Central memory CD4-positive, alpha-beta T cell (primary cell): ENCODE measurements at regions not wholly inside any gene's neighbourhood (a gene's known extent, or its start where the extent isn't known, plus 50 kb on each side); places are given as distances from the start of the nearest gene placed in this dataset.

Experiments
- DNase-seq: peaks from one replicate; pipeline ENCODE4 v3.0.0; 2022

DNA sequence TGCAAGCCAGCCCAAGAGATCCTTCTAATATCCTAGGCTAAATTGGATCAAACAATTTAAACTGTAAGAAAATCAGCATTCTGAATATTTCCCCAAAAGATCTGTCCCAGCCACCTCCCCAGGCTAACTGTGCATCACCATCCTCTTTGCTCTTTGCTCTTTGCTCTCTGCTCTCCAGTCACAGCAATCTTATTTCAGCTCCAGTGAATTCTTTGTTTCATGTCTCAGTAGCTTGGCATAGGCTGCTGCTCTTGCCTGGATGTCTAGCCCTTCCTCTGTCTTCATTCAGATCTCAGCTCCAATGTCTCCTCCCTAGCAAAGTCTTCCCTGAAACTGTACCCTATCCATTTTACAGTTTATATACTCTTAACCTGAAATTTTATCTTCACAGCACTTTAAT is 399.8 kb upstream of the USP15 start:
- DNase-seq: no peak

DNA sequence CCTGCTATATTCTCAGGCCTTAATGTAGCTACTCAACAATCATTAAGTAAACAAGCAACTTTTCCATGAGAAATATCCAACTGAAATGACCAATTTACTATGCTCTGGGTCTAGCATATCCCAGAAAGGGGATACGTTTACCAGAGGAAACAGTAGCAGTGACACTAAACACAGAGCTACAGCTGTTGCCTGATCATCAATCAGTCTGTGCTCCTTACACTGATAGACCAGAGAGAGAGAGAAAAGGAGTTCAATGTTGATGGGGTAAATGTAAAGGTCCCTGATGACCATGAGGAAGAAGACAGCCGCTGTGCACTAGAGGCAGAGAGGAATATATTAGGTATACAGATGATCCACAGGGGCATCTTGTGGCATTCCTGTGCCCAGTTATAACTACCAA is 397.2 kb upstream of the USP15 start:
- DNase-seq: no peak

DNA sequence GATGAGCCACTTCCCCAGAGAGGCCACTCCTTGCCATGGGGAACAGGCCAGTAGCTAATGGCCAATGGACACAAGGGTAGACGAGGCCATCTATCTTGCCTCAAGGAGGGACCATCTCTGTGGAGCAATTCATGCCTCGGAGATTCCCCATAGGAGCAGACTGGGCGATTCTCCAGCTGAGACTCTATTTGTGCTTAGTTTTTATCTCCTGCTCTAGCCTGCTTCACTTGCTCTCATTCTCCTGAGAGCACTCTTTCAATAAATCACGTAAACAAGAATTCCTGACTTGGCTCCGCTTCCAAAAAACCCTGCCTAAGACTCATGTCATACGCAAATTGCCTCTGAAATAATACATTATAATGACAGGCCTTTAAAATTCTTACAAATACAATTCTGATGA is 396.4 kb upstream of the USP15 start:
- no peak for DNase-seq

DNA sequence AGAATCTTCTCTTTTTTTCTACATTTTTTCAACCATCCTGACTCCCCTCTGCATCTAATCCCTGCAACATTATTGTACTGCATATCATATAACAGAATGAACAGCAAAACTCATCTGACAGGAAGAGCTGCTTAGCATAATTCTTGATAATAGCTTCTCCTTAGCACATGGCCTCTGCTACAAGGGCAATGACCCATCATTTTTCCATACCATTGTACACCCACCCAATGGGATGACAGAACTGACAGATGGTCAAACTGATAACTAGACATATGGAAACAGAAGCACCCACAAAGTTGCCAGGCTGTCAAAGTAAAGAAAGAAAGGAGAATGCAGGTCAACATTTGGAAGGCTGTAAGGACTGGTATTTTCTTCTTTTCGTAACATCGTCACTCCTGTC is 390.4 kb upstream of the USP15 start:
- DNase-seq: no peak

DNA sequence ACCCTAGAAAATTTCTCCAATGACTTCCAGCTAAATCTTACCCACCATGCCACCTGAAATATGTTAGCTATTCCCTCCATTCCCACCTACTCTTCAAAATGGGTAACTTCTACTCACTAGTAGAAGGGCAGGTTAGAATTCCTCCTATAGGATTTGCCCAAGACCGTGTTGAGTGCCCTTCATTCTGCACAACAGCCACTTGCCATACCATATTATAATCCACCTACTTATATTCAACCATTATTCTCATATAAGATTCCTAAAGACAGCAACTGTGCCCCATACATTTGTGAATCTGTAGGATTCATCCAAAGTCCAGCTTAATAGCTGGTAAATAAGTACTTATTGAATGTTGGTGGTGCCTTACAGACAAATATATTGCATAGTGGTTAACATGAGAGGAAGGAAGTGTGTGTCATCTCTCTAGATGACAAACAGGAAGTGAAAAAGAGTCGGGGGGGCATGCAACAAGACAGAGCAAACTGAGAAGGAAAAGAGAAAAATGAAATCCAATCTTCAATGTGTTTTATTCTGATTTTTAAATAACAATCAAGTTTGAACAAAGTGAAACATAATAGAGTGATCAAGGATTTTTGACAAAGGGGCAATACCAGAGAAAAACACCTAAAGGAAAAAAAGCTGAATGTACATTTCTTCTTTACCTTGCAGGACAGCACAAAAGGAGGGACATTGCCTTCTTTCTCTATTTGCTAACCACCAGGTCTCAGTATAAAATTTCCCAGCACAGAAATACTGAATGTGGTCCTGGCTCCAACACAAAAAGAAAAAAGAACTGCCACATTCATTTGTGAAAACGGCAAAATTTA is 389.3 kb upstream of the USP15 start:
- DNase-seq: no peak

DNA sequence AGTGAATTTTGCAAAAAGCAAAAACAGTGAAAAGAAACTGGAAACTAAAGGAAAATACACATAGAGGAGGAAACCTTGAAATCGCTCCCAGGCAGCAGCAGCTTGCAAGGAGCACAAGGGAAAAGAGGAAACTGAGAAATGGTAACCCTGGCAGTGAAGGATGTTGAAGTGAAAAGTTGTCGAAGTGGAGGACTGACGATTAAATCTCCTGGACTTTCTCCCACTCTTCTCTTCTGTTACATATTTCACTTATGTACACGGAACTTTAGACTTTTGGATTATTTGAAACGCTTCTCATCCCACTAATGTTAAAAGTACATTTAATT is 388.8 kb upstream of the USP15 start:
- DNase-seq: no peak

DNA sequence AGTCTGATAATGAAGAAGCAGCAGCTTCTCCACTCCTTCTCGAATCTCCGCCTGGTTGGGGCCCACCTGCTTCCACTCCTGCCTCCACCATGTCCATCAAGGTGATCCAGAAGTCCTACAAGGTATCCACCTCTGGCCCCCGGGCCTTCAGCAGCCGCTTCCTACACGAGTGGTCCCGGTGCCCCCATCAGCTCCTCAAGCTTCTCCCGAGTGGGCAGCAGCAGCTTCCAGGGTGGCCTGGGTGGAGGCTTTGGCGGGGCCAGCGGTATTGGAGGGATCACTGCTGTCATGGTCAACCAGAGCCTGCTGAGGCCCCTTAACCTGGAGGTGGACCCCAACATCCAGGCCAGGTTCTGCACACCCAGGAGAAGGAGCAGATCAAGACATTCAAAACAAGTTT is 381.0 kb upstream of the USP15 start:
- DNase-seq: no peak

DNA sequence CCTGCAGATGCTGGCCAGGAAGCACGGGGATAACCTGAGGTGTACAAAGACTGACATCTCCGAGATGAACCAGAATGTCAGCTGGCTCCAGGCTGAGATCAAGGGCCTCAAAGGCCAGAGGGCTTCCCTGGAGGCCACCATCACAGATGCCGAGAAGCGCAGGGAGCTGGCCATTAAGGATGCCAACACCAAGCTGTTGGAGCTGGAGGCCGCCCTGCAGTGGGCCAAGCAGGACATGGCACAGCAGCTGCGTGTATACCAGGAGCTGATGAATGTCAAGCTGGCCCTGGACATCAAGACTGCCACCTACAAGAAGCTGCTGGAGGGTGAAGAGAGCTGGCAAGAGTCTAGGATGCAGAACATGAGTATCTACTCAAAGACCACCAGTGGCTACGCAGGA is 380.0 kb upstream of the USP15 start:
- DNase-seq: no peak

DNA sequence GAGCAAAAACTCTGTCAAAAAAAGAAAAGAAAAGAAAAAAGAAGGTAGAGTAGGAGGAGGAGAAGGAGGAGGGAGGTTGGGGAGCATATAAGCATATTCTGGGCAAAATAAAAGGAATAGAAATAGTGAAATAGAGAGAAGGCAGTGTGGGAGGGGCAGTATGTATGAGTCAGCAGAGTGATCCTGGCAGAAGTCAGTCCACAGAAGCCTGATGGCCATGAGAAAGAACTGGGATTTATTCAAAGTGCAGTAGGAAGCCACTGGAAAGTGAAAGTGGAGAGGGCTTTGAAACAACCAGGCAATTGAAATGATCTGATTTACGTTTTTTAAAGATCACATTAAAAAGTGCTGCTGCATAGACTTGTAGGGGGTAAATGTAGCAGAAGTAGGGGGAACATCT is 368.6 kb upstream of the USP15 start:
- no peak for DNase-seq

DNA sequence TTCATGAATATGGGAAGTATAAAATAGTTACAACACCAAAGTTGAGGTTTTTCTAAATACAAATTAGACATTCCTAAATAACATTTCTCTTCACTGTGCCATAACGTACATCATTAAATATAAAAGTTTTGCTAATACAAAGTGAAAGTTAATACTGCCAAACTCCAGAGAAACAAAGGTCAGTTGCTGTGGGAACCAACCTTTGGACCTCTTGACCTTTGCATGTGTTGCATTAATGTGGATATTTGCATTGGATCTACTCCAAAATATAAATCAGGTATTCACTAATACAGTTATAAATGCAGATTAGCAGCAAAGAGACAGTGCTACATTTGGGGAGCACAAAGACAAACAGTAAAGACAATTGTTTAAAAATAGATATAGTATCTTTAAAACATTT is 366.0 kb upstream of the USP15 start:
- DNase-seq: no peak

DNA sequence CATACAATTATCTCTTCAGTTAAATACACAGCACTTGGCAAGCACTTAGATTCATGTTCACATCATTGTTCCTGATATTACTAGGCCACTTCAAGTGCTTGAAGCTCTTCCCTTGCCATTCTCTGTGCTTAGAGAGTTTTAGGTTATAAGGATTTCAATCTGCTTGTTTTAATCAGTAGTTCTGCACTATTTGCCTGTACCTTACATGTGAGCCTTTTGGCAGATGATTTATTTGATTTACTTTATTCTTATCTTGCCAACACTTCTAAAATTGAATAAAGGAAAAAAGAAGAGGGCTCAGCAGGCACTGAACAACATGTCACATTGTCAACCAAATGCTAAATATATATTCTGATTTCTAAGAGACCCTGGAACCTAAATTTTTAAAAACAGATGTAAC is 363.8 kb upstream of the USP15 start:
- no peak for DNase-seq

DNA sequence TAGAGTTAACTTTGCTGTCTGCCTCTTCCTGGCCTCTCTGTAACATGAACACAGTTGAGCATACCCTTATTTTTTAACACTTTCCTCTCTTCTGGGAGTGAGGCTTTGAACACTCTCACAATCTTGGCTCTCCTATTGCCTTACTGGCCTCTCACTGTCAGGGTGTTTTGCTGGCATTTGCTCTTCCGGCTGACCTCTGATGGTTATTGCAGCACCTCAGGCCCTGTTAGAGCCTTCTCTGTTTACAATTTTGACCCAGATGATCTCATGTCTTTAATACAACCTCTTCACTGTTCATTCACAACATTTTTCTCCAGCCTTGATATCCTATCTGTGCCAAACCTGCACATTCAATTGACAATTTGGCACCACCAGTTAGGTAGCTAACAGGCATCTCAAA is 357.8 kb upstream of the USP15 start:
- DNase-seq: no peak

DNA sequence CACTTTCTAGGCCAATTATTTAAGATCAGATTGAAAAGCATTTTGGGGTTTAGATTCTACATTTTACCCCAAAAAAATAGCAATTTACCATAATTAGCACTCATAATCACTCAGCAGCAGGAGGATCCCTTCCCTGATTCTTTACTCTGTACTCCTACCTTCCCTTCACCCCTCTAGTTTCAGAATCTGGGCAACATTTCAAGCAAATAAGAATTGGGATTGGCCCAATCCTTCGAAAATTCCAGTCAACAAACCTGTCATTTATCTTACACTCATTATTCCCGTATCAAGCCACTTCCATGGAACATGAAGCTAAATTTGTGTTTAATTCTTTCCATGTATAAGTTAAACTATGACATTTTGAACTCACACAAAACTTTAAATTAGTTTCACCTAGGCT is 349.1 kb upstream of the USP15 start:
- DNase-seq: no peak

DNA sequence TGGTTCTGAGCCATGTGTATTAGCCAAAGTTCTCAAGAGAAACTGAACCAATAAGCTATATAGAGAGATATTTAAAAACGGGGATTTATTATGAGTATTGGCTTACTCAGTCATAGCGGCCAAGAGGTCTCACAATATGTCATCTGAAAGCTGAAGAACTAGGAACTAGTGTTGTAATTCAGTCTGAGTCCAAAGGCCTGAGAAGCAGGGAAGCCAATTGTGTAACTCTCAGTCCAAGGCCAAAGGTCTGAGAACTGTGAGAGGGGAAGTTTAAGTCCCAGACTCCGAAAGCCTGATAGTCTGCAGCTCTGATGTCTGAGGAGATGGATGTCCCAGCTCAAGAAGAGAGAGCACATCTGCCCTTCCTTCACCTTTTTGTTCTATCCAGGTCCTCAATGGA is 344.8 kb upstream of the USP15 start:
- DNase-seq: no peak

DNA sequence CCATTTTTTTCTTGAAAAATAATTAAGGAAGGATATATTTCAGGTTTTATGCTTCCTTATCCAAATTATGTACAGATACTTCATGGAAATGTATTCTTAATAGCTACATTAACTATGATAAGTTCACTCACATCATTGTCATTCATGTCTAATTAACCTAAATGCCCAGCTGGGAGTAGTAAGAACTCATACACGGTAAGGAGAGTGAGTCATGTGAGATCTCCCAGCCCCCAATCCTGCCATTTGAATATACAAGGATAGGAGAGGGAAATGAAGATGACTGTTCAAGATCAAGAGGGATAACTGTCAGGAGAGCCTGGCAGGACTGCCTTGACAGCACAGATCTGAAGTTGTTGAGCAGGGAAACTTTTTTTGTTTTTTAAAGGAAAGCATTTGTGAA is 343.4 kb upstream of the USP15 start:
- no peak for DNase-seq

DNA sequence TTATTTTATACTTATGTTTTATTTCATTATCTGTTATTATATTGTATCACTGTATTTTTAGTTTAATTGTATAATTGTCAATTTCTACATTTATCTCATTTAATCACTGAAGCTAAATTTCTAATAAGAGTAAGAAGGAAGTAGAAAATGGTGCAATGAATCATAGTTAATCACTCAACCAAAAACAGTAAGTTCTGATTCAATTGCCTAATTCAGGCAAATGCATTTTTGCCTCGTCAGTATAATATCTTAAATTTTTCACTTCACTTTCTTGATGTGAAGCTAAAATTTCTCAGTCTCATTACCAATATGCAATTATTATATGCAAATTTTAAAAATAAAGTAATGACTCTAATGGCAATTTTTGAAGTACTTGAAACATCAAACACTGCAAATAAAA is 340.5 kb upstream of the USP15 start:
- DNase-seq: no peak

DNA sequence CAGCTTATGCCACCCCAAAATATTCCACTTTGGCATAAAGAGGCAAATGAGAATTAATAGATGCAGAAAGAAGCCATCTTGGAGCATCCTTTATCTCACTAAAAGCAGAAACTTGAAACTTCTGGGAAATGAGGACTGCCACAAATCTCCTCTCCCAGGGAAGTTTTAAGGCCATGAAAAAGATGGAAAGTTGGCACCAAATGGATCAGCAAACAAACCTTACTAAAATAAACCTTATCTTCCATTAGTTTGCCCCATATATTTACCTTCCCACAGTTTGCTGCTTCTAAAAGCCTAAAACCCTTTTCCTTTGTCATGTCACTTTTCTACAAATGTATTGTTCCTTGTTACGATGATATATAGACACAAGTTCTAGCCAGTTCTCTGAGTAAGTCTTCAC is 340.0 kb upstream of the USP15 start:
- no peak for DNase-seq

DNA sequence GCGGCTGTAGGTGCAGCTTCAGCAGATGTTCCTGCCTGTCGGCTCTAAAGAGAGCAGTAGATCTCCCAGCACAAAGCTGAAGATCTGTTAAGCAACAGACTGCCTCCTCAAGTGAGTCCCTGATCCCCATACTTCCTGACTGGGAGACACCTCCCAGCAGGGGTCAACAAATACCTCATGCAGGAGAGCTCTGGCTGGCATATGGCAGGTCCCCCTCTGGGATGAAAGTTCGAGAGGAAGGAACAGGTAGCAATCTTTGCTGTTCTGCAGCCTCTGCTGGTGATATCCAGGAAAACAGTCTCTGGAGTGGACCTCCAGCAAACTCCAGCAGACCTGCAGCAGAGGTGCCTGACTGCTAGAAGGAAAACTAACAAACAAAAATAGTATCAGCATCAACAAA is 337.1 kb upstream of the USP15 start:
- no peak for DNase-seq

DNA sequence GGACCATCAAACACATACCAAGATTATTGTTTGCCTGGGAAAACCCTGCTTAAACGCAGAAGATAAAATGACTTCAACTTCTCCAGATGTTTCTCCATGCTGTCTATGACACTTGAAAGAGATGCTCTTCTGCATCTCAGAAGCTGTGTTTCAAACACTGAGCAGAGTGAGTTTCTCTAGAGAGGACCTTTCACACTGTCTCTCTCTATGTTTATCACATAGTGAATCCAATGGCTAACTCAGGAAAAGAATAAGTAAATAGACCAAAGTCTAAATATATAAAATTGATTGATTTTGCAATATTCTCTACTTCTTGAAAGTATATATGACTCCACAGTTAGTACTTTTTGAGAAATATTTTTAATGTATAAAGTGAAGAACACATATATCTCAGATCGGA is 325.6 kb upstream of the USP15 start:
- no peak for DNase-seq

DNA sequence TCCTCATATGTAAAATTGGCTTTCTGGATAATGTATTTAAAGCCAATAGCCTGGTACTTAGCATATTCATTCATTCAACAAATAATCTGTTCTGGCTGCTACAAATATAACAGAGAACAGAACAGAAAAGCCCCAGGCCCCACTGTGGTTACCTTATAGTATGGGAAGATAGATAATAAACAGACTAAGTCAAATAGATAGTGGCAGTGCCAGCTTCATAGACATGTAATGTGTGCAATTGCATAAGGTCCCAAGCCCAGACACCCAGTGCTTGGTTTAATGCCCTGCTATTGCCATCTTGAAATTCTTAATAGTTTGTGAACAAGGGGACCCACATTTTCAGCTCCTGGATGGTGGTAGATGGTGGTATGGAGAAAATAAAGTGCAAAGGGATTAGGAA is 320.2 kb upstream of the USP15 start:
- DNase-seq: no peak

DNA sequence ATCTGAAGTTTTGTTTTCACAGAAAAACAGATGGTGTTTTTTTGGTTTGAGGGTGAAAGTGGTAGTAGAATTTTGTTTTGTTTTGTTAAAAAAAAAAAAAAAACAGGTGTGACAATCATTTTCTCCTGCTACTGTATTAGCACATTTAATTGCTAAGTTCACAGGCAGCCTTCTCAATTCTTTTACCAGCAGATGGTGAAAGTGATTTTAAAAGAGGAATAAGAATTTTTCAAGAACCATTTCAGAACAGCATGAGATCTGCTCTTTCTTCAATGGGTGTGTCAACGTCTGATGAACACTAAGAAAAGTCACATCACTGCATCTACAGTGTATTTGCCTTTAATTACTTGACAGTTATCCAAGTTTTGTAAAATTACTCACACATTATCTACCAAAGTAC is 303.7 kb upstream of the USP15 start:
- DNase-seq: no peak

DNA sequence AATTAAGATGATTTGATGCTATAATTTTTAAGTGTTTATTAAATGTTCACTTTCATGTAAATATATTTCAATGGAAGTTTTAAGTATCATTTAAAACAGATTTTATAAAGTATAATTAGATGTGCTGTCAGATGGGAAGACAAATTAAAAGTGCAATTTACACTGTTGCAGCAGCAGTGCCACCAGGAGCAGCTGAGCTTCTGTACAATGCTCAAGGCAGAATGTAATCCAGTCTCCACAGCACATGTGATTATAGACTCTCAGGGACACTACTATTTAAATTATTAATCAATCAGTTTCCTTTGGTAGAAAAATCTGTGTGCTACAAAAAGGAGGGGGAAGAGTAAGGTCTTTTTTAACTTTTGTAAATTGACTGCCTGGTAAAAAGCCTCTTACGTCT is 285.7 kb upstream of the USP15 start:
- DNase-seq: no peak

DNA sequence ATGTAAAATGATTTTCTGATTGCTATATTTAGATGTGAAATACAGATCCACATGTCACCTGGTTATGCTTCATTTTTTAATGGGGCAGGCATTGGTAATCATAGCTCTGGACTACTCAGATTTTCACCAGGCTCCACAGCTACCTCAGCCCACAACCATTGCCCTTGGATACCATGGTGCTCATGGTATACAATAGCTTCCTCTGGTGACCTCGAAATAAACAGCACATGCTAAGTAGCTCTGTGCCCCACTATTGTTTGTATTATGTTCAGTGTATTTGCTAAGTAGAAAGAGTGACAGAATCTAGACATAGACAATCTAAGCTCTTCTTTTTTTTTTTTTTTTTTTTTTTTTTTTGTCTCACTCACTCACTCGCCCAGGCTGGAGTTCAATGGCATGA is 274.4 kb upstream of the USP15 start:
- DNase-seq: no peak

DNA sequence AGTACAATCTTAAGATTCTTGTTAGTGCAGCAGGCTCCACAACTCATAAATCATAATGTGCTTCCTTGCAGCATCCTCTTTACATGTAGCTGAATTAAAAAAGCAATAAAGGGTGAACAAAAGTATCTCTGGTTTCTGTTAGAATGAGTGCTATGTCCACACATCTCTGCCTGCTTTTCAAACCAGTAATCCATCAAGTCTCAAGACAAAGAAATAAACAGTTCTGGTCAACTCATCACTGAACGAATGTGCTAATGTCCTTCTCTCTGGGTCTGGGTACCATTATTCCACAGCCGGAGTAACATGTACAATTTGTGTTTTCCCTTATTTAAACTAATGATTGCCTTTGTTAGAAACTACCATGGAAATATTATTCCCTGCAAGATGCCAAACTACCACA is 273.0 kb upstream of the USP15 start:
- DNase-seq: no peak

DNA sequence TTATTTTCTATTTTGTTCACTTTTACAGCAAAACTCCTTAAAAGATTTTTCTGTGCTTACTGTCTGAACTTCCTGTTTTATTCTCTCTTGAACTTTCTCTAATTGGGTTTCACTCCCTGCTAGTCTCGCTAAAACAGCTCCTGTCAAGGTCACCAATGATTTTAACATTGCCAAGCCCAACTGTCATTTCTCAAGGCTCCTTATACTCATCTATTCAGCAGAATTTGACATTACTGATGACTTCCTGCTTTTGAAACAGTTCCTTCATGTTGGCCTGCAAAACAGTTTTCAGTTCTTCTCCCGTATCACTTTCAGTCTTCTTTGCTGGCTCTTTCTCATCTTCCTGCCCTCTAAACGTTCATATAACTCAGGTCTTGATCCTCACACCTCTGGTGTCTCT is 268.5 kb upstream of the USP15 start:
- DNase-seq: no peak
